Spinal cord (tissue), 9 donors: ENCODE measurements at regions not wholly inside any gene's neighbourhood (a gene's known extent, or its start where the extent isn't known, plus 50 kb on each side); places are given as distances from the start of the nearest gene placed in this dataset.

ENCODE experiments used
- DNase-seq, 6 donors: peaks; one replicate each; pipeline versions ENCODE4 v3.0.0 to v3.0.0-alpha.2; 2013 to 2015; ENCODE audit warnings: low spot score in 6 of 6, low read depth in 4 of 6
- H3K27ac ChIP-seq: one replicate; pipeline ENCODE4 v1.5.1; 2013; ENCODE audit warnings: low read depth, low read length, control low read depth
- H3K27me3 ChIP-seq: one replicate; pipeline ENCODE4 v1.6.1; 2013; ENCODE audit warnings: low read length; ENCODE audit not compliant: control insufficient read depth, insufficient read depth
- H3K36me3 ChIP-seq: one replicate; pipeline ENCODE4 v1.6.1; 2013; ENCODE audit warnings: low read length; ENCODE audit not compliant: control insufficient read depth, insufficient read depth
- H3K4me1 ChIP-seq: one replicate; pipeline ENCODE4 v1.6.1; 2013; ENCODE audit warnings: low read length; ENCODE audit not compliant: control insufficient read depth, insufficient read depth
- H3K4me3 ChIP-seq: one replicate; pipeline ENCODE4 v1.5.1; 2013; ENCODE audit warnings: low read depth, low read length, control low read depth
- H3K9me3 ChIP-seq: one replicate; pipeline ENCODE4 v1.6.1; 2013; ENCODE audit warnings: low read length; ENCODE audit not compliant: control insufficient read depth, insufficient read depth
- WGBS: methylation state at CpG from one replicate; pipeline ENCODE4 v1.1.5; 2013; ENCODE audit warnings: missing lambda C conversion rate; ENCODE audit not compliant: insufficient coverage; 5-methylcytosine and 5-hydroxymethylcytosine counted together
- donor health status: healthy.

- no peak for DNase-seq
- H3K4me1 ChIP-seq, result peaks cover 8% of the 10 kb centered on the region
- no peaks in the 10 kb centered on the region for H3K27me3 ChIP-seq
- no peak overlapping the region for H3K27ac ChIP-seq
- 100% methylated on average over 1 of the region's 7 CpGs for WGBS
- no peak overlapping the region for H3K4me3 ChIP-seq
- H3K9me3 ChIP-seq, result no peaks in the 10 kb centered on the region
- no peaks in the 10 kb centered on the region for H3K36me3 ChIP-seq
Measured at GRCh38 chr19:31145007-31145406, 204.2 kb downstream of the TSHZ3 start.

- 65% methylated on average over 4 of the region's 7 CpGs for WGBS
- H3K9me3 ChIP-seq, result no peaks in the 10 kb centered on the region
Measured at GRCh38 chr19:31144075-31144870, 205.0 kb downstream of the TSHZ3 start.

GRCh38 chr19:31141301-31141700, 207.9 kb downstream of the TSHZ3 start:
- Histone ChIP-seq H3K4me3 (no peak overlapping the region), H3K27me3 (no peaks in the 10 kb centered on the region), H3K9me3 (no peaks in the 10 kb centered on the region), H3K36me3 (no peaks in the 10 kb centered on the region), H3K4me1 (peaks cover 7% of the 10 kb centered on the region), H3K27ac (no peak overlapping the region)
- no peak for DNase-seq
- 64% methylated on average over 3 of the region's 3 CpGs for WGBS

More at GRCh38 chr19:31144075-31144870, 205.0 kb downstream of the TSHZ3 start:
- Histone ChIP-seq H3K4me1 (peaks cover 8% of the 10 kb centered on the region), H3K4me3 (no peak overlapping the region), H3K27ac (no peak overlapping the region), H3K36me3 (no peaks in the 10 kb centered on the region), H3K27me3 (no peaks in the 10 kb centered on the region)
- DNase-seq, result no peak

GRCh38 chr19:31140717-31141116, 208.5 kb downstream of the TSHZ3 start:
- H3K4me3 ChIP-seq, result no peak overlapping the region
- WGBS, result 79% methylated on average over 6 of the region's 6 CpGs
- H3K27me3 ChIP-seq, result no peaks in the 10 kb centered on the region
- no peak for DNase-seq
- H3K36me3 ChIP-seq, result no peaks in the 10 kb centered on the region
- peaks cover 2% of the 10 kb centered on the region for H3K4me1 ChIP-seq
- H3K27ac ChIP-seq, result no peak overlapping the region
- H3K9me3 ChIP-seq, result peaks cover 2% of the 10 kb centered on the region

GRCh38 chr19:31139871-31140505, 209.2 kb downstream of the TSHZ3 start:
- Histone ChIP-seq H3K9me3 (peaks cover 2% of the 10 kb centered on the region), H3K4me1 (peaks cover 2% of the 10 kb centered on the region)

DNA sequence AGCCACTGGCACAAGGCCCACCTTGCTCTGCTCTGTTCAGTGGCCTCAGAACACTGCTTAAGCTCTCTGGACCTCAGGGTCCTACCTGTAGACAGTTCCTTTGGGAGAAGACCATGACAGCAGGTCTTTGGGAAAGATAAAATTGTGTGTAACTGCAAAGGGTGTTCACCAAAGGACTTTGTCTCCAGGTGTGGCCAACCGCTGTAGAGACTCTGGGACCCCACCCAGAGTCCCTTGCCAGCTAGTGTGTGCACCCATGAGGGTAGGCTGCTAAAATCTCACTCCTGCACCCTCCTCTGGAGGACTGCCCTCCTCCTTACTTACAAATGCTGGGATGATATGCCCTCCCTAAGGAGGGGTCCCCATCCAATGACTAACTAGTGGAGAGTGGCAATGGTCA, 211.2 kb downstream of the TSHZ3 start:
- DNase-seq, result no peak
- H3K4me1 ChIP-seq, result no peaks in the 10 kb centered on the region
- H3K9me3 ChIP-seq, result peaks cover 2% of the 10 kb centered on the region
- WGBS, result no CpG with 5 or more reads among the region's 1 CpG
- no peak overlapping the region for H3K27ac ChIP-seq
- H3K4me3 ChIP-seq, result no peak overlapping the region
- no peaks in the 10 kb centered on the region for H3K27me3 ChIP-seq
- no peaks in the 10 kb centered on the region for H3K36me3 ChIP-seq

More at GRCh38 chr19:31139871-31140505, 209.2 kb downstream of the TSHZ3 start:
- DNase-seq, result no peak
- no peaks in the 10 kb centered on the region for H3K27me3 ChIP-seq
- H3K27ac ChIP-seq, result no peak overlapping the region
- H3K4me3 ChIP-seq, result no peak overlapping the region
- 73% methylated on average over 1 of the region's 9 CpGs for WGBS
- no peaks in the 10 kb centered on the region for H3K36me3 ChIP-seq

- H3K9me3 ChIP-seq, result peaks cover 2% of the 10 kb centered on the region
- DNase-seq, result no peak
- H3K27ac ChIP-seq, result no peak overlapping the region
- H3K36me3 ChIP-seq, result no peaks in the 10 kb centered on the region
- H3K4me3 ChIP-seq, result no peak overlapping the region
- no peaks in the 10 kb centered on the region for H3K27me3 ChIP-seq
- WGBS, result 100% methylated on average over 1 of the region's 2 CpGs
- H3K4me1 ChIP-seq, result no peaks in the 10 kb centered on the region
Measured at GRCh38 chr19:31135841-31136240, 213.4 kb downstream of the TSHZ3 start.

DNA sequence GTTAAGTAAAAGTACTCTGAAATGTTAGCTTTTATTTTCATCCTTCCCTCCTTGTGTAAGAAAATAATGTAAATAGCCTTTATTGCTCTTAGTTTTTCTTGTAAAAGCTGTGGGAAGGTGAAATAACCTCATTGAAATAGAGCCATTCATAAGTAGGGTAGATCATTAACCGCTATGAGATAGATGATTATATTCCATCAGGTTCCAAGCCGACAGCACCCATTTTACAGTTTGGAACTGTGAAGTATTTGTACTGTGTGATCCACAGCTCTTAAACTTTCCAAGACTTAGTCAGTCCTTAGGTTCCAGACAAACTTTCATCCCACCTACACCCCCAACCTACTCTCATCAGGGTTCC, 216.5 kb downstream of the TSHZ3 start:
- no peak overlapping the region for H3K4me3 ChIP-seq
- no peaks in the 10 kb centered on the region for H3K4me1 ChIP-seq
- peaks cover 3% of the 10 kb centered on the region for H3K9me3 ChIP-seq
- no peak overlapping the region for H3K27ac ChIP-seq
- no peak for DNase-seq
- WGBS, result no CpG with 5 or more reads among the region's 2 CpGs
- no peaks in the 10 kb centered on the region for H3K27me3 ChIP-seq
- no peaks in the 10 kb centered on the region for H3K36me3 ChIP-seq

DNA sequence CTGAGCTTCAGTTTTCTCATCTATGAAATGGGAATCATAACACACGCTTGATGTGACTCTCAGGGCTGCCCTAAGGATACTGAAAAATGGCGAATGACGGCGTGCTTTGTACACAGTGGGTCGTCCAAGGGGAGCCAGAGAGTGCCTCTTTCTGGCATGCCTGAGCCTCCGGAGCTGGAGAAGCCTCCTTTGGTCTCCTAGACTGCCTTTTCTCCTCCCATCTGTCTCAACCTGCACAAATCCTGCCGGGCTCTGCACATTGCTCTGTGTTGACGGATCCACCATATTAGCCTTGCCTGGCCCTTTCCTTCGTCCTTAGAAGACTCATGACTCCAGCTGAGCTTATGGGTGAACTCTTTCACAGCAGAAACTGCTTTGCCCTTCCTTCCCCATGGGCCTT, 220.9 kb downstream of the TSHZ3 start:
- no peak overlapping the region for H3K27ac ChIP-seq
- DNase-seq, result no peak
- no peaks in the 10 kb centered on the region for H3K4me1 ChIP-seq
- H3K9me3 ChIP-seq, result peaks cover 1% of the 10 kb centered on the region
- H3K36me3 ChIP-seq, result no peaks in the 10 kb centered on the region
- no peak overlapping the region for H3K4me3 ChIP-seq
- no peaks in the 10 kb centered on the region for H3K27me3 ChIP-seq
- 93% methylated on average over 9 of the region's 9 CpGs for WGBS
